H9 (cell line): ENCODE measurements at regions not wholly inside any gene's neighbourhood (a gene's known extent, or its start where the extent isn't known, plus 50 kb on each side); places are given as distances from the start of the nearest gene placed in this dataset.

Experiments used
- DNase-seq: peaks from one replicate; pipeline ENCODE4 v3.0.0-alpha.2; 2017
- H2AFZ ChIP-seq: one replicate; pipeline ENCODE4 v1.6.1; 2013; ENCODE audit warnings: mild to moderate bottlenecking, low read length, control low read depth, moderate library complexity
- H2AK5ac ChIP-seq: 2 replicates; pipeline ENCODE4 v1.6.1; 2013; ENCODE audit warnings: low read length, control low read depth, mixed read lengths; ENCODE audit not compliant: insufficient read length
- H2BK120ac ChIP-seq: one replicate; pipeline ENCODE4 v1.6.1; 2013; ENCODE audit warnings: low read depth, mild to moderate bottlenecking, low read length, control low read depth, inconsistent platforms; ENCODE audit not compliant: poor library complexity, severe bottlenecking
- H2BK12ac ChIP-seq: 2 replicates; pipeline ENCODE4 v1.6.1; 2013; ENCODE audit warnings: low read length, control low read depth, mixed read lengths, low read depth; ENCODE audit not compliant: insufficient read length
- H2BK15ac ChIP-seq: 2 replicates; pipeline ENCODE4 v1.6.1; 2013; ENCODE audit warnings: low read depth, low read length, control low read depth
- H2BK20ac ChIP-seq: one replicate; pipeline ENCODE4 v1.6.1; 2013; ENCODE audit warnings: low read depth, mild to moderate bottlenecking, low read length, control low read depth, inconsistent platforms; ENCODE audit not compliant: poor library complexity, severe bottlenecking
- H2BK5ac ChIP-seq: 2 replicates; pipeline ENCODE4 v1.6.1; 2013; ENCODE audit warnings: low read length, control low read depth, mixed read lengths; ENCODE audit not compliant: insufficient read length
- H3K14ac ChIP-seq: 2 replicates; pipeline ENCODE4 v1.6.1; 2013; ENCODE audit warnings: low read length, control low read depth; ENCODE audit not compliant: insufficient read depth
- H3K18ac ChIP-seq: 2 replicates; pipeline ENCODE4 v1.6.1; 2013; ENCODE audit warnings: low read depth, mild to moderate bottlenecking, mixed read lengths, low read length, control low read depth; ENCODE audit not compliant: insufficient read length
- H3K23ac ChIP-seq: 2 replicates; pipeline ENCODE4 v1.6.1; 2013; ENCODE audit warnings: low read length, control low read depth, mixed read lengths, low read depth; ENCODE audit not compliant: insufficient read length
- H3K23me2 ChIP-seq: 2 replicates; pipeline ENCODE4 v1.6.1; 2013; ENCODE audit warnings: low read depth, mild to moderate bottlenecking, mixed read lengths, low read length, control low read depth; ENCODE audit not compliant: insufficient read length, poor library complexity, severe bottlenecking
- H3K27ac ChIP-seq: 2 replicates; pipeline ENCODE4 v1.5.1; 2013; ENCODE audit warnings: low read length, control low read depth, mixed read lengths, low read depth; ENCODE audit not compliant: insufficient read length
- H3K27me3 ChIP-seq: 2 replicates; pipeline ENCODE4 v1.6.1; 2013; ENCODE audit warnings: low read length, control low read depth, inconsistent platforms; ENCODE audit not compliant: insufficient read depth
- H3K4ac ChIP-seq: 2 replicates; pipeline ENCODE4 v1.6.1; 2013; ENCODE audit warnings: low read depth, mild to moderate bottlenecking, control low read depth, inconsistent platforms, low read length, moderate library complexity
- H3K4me1 ChIP-seq: 2 replicates; pipeline ENCODE4 v1.6.1; 2013; ENCODE audit warnings: low read length, control low read depth, inconsistent platforms; ENCODE audit not compliant: insufficient read depth
- H3K4me2 ChIP-seq: 2 replicates; pipeline ENCODE4 v1.6.1; 2013; ENCODE audit warnings: low read length, control low read depth, mixed read lengths; ENCODE audit not compliant: insufficient read length, insufficient read depth
- H3K56ac ChIP-seq: 2 replicates; pipeline ENCODE4 v1.6.1; 2013; ENCODE audit warnings: low read depth, mild to moderate bottlenecking, mixed read lengths, low read length, control low read depth; ENCODE audit not compliant: insufficient read length
- H3K79me1 ChIP-seq: 2 replicates; pipeline ENCODE4 v1.6.1; 2013; ENCODE audit warnings: low read depth, mild to moderate bottlenecking, moderate library complexity, low read length, control low read depth, inconsistent platforms; ENCODE audit not compliant: insufficient read depth, poor library complexity, severe bottlenecking
- H3K79me2 ChIP-seq: 2 replicates; pipeline ENCODE4 v1.6.1; 2013; ENCODE audit warnings: low read length, control low read depth, inconsistent platforms; ENCODE audit not compliant: insufficient read depth
- H3K9ac ChIP-seq: 2 replicates; pipeline ENCODE4 v1.6.1; 2013; ENCODE audit warnings: low read length, control low read depth, mixed read lengths; ENCODE audit not compliant: insufficient read length; ENCODE audit errors: extremely low read depth
- H3K9me3 ChIP-seq: one replicate; pipeline ENCODE4 v1.6.1; 2013; ENCODE audit warnings: low read depth, low read length, inconsistent platforms; ENCODE audit not compliant: control insufficient read depth
- H3T11ph ChIP-seq: one replicate; pipeline ENCODE4 v1.6.1; 2013; ENCODE audit warnings: mild to moderate bottlenecking, low read length, control low read depth, inconsistent platforms
- H4K20me1 ChIP-seq: one replicate; pipeline ENCODE4 v1.6.1; 2013; ENCODE audit not compliant: control insufficient read depth, insufficient read length, insufficient read depth
- H4K5ac ChIP-seq: 2 replicates; pipeline ENCODE4 v1.6.1; 2013; ENCODE audit warnings: low read depth, mild to moderate bottlenecking, mixed read lengths, low read length, control low read depth; ENCODE audit not compliant: insufficient read length
- H4K8ac ChIP-seq: replicated peaks from 2 replicates; pipeline ENCODE4 v1.6.1; 2013; ENCODE audit warnings: low read length, control low read depth, mixed read lengths, low read depth; ENCODE audit not compliant: insufficient read length
- H4K91ac ChIP-seq: 2 replicates; pipeline ENCODE4 v1.6.1; 2013; ENCODE audit warnings: low read depth, mild to moderate bottlenecking, moderate library complexity, mixed read lengths, low read length, control low read depth; ENCODE audit not compliant: insufficient read length
- H3K27ac Mint-ChIP-seq, 3 experiments: 2 replicates in 2 of 3; 3 replicates in 1 of 3; pipeline ENCODE4 v1.8.0; 2020 to 2021; ENCODE audit warnings: mixed read lengths in 3 of 3, mild to moderate bottlenecking in 1 of 3, moderate library complexity in 1 of 3
- H3K27me3 Mint-ChIP-seq: 2 replicates; pipeline ENCODE4 v1.8.0; 2021; ENCODE audit warnings: low read depth, mild to moderate bottlenecking, moderate library complexity, mixed read lengths
- H3K36me3 Mint-ChIP-seq, 3 experiments: 2 replicates in 2 of 3; 3 replicates in 1 of 3; pipeline ENCODE4 v1.8.0; 2020 to 2021; ENCODE audit warnings: low read depth in 3 of 3, mixed read lengths in 3 of 3; ENCODE audit not compliant: insufficient read depth in 1 of 3
- H3K4me1 Mint-ChIP-seq, 2 experiments: 2 replicates each; pipeline ENCODE4 v1.8.0; 2020; ENCODE audit warnings: mixed read lengths in 2 of 2
- H3K4me3 Mint-ChIP-seq, 2 experiments: 2 replicates in 1 of 2; 3 replicates in 1 of 2; pipeline ENCODE4 v1.8.0; 2020 to 2021; ENCODE audit warnings: mild to moderate bottlenecking in 2 of 2, mixed read lengths in 2 of 2, moderate library complexity in 1 of 2
- H3K9me3 Mint-ChIP-seq, 2 experiments: 2 replicates in 1 of 2; 3 replicates in 1 of 2; pipeline ENCODE4 v1.8.0; 2020; ENCODE audit warnings: mild to moderate bottlenecking in 2 of 2, mixed read lengths in 2 of 2, moderate library complexity in 1 of 2
- WGBS: extraction: QIAGEN DNeasy Blood & Tissue Kit; methylation state at CpG from one replicate; pipeline ENCODE4 v1.1.7; 2013; ENCODE audit warnings: missing lambda C conversion rate, low lambda C conversion rate, mixed read lengths; ENCODE audit not compliant: insufficient read length; ENCODE audit errors: extremely low coverage; 5-methylcytosine and 5-hydroxymethylcytosine counted together
- TF ChIP-seq, protein P1 (sequence below): fragments of 200-600 bp; sonication (generic); conservative IDR thresholded peaks from 3 replicates; pipeline ENCODE4 v1.8.0; 2021; ENCODE audit warnings: antibody characterized with exemption, mild to moderate bottlenecking

DNA sequence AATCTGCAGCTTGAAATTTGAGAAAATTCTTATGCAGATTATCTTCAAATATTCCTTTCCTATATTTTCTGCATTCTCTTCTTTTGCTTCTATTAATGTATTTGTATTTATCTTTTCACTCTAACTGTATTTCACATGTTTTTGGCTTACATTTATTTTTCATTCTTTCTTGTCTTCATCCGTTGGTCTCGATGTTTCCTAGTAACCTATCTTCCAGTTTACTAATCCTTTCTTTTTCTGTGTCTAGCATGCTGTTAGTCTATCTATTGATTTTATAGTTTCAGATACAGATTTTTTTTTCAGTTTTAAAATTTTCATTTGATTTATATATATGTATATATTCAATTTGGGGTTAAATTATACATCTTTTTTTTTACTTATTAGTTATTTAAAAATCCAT, 556.2 kb downstream of the RFPL4B start:
- H2BK12ac ChIP-seq: no peak overlapping the region
- Mint-ChIP-seq H3K27me3 (no peaks in the 10 kb centered on the region), H3K9me3 (peaks cover 5 to 9% of the 10 kb centered on the region in 2 experiments), H3K27ac (no peak overlapping the region), H3K36me3 (peaks cover 1 to 12% (median 4%) of the 10 kb centered on the region in 3 experiments; a peak in 6 of 7 replicates), H3K4me3 (no peak overlapping the region), H3K4me1 (no peaks in the 10 kb centered on the region)
- WGBS: no CpG with 5 or more reads among the region's 2 CpGs
- H3K56ac ChIP-seq: no peak overlapping the region
- no peak overlapping the region for H4K91ac ChIP-seq
- H3K27ac ChIP-seq: no peak overlapping the region
- H3K9ac ChIP-seq: no peak overlapping the region
- H3K4me1 ChIP-seq: no peaks in the 10 kb centered on the region
- H3K4me2 ChIP-seq: no peak overlapping the region
- H2AK5ac ChIP-seq: no peak overlapping the region
- H3K9me3 ChIP-seq: no peaks in the 10 kb centered on the region
- no peak overlapping the region for H3K14ac ChIP-seq
- H2BK15ac ChIP-seq: no peak overlapping the region
- H2BK20ac ChIP-seq: no peak overlapping the region
- no peak overlapping the region for H3K23ac ChIP-seq
- H2BK5ac ChIP-seq: no peak overlapping the region
- no peaks in the 10 kb centered on the region for H3K79me2 ChIP-seq
- no peaks in the 10 kb centered on the region for H3K79me1 ChIP-seq
- H2AFZ ChIP-seq: no peak overlapping the region
- H4K20me1 ChIP-seq: no peaks in the 10 kb centered on the region
- no peak overlapping the region for H3K4ac ChIP-seq
- H2BK120ac ChIP-seq: no peak overlapping the region
- no peak overlapping the region for H4K8ac ChIP-seq
- no peaks in the 10 kb centered on the region for H3K23me2 ChIP-seq
- DNase-seq: no peak
- H4K5ac ChIP-seq: no peak overlapping the region
- no peak overlapping the region for H3T11ph ChIP-seq
- no peaks in the 10 kb centered on the region for H3K27me3 ChIP-seq
- TF ChIP-seq, protein P1, sequence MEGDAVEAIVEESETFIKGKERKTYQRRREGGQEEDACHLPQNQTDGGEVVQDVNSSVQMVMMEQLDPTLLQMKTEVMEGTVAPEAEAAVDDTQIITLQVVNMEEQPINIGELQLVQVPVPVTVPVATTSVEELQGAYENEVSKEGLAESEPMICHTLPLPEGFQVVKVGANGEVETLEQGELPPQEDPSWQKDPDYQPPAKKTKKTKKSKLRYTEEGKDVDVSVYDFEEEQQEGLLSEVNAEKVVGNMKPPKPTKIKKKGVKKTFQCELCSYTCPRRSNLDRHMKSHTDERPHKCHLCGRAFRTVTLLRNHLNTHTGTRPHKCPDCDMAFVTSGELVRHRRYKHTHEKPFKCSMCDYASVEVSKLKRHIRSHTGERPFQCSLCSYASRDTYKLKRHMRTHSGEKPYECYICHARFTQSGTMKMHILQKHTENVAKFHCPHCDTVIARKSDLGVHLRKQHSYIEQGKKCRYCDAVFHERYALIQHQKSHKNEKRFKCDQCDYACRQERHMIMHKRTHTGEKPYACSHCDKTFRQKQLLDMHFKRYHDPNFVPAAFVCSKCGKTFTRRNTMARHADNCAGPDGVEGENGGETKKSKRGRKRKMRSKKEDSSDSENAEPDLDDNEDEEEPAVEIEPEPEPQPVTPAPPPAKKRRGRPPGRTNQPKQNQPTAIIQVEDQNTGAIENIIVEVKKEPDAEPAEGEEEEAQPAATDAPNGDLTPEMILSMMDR: no peak
- no peak overlapping the region for H3K18ac ChIP-seq
